ENCODE measurements at regions not wholly inside any gene's neighbourhood (a gene's known extent, or its start where the extent isn't known, plus 50 kb on each side); places are given as distances from the start of the nearest gene placed in this dataset.
A peak's percentile ranks its signal among the peaks of the same experiment; 100 is the strongest.
"Not testable (repeated sequence)": the region's sequence is repeated elsewhere in the genome, so short reads cannot be mapped to it uniquely, and the experiment has no call there.

DNA sequence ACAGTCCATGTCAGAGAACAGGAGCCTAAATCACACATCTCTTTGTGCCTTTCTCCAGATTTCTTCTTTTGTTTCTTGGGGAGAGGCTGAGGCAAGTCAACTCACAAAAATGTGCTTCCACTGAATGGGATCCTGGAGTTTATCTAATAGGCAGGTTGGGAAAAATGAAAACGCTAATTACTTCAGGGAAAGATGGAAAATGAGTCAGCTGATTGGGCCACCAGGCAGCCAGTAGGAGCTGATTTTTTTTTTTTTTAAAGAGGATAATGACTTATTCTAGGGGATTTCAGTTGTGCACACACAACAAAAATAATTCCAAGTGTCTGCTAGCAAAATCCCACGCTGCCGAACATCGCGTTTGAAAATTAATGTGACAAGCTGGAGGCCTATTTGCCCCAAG, 412.8 kb upstream of the ZMIZ1 start:
- DNase-seq (ENCODE audit: extremely low spot score, insufficient read length, low read depth) (no peak), FAIRE-seq (no peak)

DNA sequence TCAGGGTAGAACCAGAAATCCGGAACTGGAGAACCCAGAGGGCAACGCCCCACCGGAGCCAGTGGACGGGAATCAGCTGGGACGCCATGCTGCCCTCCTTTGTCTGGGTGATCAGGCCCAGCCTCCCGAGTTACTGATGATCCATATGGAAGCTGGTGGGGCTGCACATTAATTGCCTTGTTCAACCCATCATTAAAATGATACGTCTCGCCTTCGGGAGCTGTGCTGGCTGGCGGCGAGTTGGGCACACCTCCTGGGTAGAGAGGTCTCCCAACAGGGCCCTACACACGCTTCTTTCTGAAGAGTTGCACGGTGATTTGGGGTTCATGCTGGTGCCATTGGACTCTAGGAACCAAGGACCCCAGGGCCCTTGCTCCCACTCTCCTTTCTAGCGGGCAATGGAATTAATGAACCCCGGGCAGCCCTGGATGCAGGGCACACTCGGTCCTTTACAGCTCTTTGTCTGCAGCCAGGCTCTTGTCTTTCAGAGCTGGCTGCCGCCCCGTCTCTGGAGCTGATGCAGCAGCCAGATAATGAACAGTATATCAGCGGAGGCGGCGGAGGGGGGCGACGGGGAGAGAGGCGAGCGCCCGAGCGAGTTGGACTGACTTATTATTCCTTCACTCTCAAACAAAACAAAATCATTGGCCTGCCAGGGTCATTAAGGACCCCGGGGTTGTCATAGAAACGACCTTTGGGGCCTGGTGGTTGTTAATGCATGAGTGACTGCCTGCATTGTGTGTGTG, 412.2 kb upstream of the ZMIZ1 start:
- DNase-seq (ENCODE audit: extremely low spot score, insufficient read length, low read depth) (no peak), FAIRE-seq (no peak)

DNA sequence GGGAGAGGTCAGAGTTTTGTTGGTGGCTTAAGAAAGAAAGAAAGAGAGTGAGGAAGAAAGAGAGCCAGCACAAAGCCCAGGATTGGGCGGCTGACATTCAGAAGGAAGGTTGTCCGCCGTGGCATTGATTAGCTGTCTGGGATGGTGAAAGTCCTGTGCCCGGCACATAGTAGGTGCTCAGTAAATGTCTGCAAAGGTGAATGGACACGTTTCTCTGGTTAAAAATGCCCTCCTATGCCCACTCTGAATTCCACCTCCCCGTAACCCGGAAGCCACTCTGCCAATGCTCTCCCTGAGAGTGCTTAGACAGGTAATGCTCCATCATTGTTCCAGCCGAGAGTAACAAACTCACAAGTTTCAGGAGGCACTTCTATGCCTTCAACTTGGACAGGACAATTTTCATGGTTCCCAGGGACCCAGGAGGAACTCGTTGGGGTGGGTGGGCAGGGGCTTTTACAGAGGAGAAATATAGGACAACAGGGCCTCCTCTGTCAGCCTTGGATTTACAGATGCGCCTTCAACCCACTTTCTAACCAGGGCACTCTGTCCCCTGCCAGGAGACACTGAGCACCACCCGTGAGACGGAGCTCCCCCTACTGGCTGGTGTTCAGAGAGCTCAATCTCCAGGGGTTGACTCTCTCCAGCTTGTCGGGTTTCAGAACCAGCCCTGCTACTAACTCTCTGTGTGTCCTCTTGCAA, 411.5 kb upstream of the ZMIZ1 start:
- FAIRE-seq (peak; percentile 65), DNase-seq (ENCODE audit: extremely low spot score, insufficient read length, low read depth) (no peak)

DNA sequence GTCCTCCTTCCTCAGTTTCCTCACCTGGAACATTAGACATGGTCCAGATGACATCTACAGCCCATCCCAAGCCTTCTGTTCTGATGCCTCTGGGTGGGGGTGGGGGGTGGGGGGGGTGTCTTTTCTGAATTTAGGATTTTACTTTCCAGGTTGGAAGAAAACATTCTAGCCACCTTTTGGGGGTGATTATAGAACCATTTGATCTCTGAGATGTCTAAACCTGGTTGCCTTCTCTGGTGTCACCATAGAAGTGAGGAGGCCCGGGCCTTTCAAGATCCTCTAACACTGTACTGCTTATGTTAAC, 411.0 kb upstream of the ZMIZ1 start:
- DNase-seq (ENCODE audit: extremely low spot score, insufficient read length, low read depth) (no peak), FAIRE-seq (no peak)

DNA sequence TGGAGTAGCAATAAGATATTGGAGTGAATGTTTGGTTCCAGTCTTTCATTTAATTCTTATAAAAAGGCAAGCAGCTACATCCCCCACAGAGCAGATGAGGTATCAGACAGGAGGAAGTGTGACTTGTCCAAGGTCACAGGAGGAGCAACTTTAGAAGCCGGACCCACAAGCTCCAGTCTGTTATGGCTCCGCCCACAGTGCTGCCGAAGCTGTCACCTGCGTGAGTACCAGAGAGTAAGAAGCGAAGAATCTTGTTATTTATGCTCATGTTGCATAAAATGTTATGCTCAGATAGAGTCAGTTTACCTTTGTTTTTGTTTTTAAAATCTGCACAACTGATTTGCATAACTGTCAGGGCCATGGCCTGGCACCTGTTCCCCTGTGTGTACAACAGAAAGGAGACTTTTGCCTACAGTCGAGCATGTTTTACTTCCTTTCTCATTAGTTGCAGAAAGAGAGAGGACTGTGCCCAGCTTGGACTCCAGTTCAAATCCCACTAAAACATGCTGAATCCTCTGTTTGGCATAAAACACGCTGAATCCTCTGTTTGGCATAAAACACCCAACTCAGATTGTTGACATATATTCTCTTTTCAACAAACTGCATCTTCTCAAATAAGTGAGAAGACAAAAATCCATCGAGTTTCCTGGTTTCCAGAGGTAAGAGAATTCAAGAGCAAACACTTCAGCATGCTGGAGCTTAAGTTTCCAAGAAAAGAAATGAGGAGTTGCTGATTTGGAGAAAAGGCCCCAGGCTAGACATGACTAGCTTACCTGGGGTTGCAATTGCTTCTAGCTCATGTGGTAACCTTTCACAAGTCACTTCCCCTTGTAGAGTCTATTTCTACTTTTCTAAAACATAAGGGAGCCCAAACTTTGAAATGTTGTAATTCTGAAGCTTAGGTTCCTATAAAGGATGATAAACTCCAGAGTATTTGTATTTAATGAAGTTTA, 409.8 kb upstream of the ZMIZ1 start:
- FAIRE-seq (peak; percentile 39), DNase-seq (ENCODE audit: extremely low spot score, insufficient read length, low read depth) (no peak)

DNA sequence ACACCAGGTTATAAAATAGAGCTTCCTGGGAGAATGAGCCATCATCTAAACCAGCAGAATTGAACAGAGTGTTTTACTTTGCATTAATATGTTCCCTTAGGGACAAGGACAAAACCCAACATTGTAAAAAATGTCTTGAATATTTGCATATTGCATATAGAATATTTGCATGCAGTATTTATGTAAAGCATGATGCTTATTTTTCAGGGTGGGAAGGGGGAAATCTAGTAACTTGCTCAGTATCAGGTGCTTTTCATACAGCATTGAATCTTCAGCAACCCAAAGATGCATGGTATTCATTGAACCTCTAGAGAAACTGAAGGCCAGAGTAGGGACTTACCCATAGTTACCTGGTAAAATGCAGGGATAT, 409.2 kb upstream of the ZMIZ1 start:
- no peak for FAIRE-seq
- no peak for DNase-seq (ENCODE audit: extremely low spot score, insufficient read length, low read depth)

DNA sequence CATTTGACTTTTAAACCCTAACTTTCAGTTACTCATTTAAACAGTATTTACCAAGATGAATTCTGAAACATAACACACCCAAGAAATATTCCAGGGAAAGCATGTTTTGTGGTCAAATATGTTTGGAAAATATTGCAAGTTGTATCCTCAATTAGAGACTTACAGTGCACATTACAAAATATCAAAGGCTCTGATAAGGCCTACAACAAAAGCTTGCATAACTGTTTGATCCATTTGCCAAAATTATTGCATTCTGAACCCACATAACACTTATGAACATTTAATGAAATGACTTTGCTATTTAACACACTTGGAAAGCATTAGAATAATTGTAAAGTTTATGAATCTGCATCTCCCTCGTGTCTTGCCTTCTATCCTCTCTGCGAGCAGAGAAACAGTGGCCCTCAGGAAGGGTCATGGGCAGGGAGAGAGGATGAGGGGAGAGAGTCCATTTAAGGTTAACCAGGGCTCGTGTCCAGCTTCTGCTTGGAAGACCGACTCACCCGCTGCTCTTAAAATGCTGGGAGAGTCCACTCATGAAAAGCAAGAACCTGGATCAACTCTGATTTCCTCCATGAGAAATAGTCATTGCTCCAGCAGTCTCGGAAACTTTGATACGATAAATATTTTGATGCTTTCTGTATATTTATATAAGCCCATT, 408.2 kb upstream of the ZMIZ1 start:
- no peak for DNase-seq (ENCODE audit: extremely low spot score, insufficient read length, low read depth)
- FAIRE-seq, result no peak

DNA sequence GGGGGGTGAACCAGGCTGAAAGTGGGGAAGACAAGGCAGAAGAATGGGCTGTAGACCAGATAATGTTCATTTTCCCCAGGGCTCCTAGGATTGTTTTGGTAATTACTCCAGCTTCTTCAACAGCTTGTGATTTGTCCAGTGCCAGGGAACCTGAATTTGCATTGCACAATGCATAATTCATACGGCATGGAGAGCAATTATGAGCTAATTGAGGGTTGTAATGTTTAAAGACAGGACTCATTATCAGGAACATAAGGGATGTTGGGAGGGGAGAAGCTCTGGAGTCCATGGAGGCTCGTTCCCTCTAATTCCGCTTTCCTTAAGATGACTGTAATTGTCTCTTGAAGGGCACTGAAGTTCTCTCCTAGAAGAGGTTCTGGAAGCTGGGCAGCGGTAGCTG, 405.0 kb upstream of the ZMIZ1 start:
- DNase-seq (ENCODE audit: extremely low spot score, insufficient read length, low read depth) (no peak), FAIRE-seq (no peak)

DNA sequence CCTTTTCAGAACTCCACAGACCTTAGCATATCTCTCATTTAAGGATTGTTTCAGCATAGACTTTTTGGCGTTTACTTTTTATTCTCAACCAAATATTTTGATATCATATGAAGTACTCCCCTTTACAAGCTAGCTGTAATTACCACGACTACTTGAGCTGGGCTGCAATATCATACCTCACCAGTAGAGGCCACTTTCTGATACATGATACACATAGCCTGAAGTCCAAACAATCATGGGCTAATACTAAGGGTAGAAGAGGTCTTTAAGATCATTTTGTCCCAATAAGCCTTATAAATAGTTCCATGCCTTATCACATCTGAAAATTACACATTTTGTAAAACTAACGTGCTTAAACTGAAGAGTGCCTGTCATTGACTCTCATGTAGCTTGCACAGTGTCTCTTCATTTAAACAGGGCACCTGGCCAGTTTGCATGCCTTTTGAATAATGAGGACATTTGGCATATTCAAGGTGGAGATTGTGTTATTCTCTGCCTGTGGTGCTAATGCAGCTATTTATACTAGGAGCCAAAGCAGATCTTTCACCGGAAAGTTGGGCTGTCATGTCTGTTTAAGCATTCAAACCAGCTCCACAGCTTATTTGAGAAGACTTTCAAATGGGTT, 403.7 kb upstream of the ZMIZ1 start:
- FAIRE-seq, result no peak
- DNase-seq (ENCODE audit: extremely low spot score, insufficient read length, low read depth), result no peak

DNA sequence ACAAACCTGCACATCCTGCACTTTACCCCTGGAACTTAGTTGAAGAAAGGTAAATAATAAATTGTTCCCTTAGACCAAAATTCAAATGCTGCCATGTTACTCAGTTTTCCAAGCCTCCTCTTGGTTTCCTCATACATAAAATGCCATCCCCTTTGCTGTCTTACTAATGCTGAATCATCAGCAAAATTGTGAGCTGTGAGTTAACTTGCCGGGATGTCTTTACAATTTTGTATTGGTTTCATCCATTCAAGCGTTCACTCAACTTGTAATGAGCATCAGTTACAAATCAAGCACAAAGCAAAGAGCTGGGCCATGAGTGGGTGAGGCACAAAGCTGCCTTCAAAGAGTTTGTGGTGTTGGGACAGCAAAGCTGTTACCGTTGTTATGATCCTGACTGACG, 395.8 kb upstream of the ZMIZ1 start:
- FAIRE-seq, result no peak
- no peak for DNase-seq (ENCODE audit: extremely low spot score, insufficient read length, low read depth)

DNA sequence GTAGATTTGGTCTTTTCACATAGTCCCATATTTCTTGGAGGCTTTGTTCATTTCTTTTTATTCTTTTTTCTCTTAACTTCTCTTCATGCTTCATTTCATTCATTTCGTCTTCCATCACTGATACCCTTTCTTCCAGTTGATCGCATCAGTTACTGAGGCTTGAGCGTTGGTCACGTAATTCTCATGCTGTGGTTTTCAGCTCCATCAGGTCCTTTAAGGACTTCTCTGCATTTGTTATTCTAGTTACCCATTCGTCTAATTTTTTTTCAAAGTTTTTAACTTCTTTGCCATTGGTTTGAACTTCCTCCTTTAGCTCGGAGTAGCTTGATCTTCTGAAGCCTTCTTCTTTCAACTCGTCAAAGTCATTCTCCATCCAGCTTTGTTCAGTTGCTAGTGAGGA, 387.6 kb upstream of the ZMIZ1 start:
- not testable (repeated sequence) for FAIRE-seq; DNase-seq (ENCODE audit: extremely low spot score, insufficient read length, low read depth)

DNA sequence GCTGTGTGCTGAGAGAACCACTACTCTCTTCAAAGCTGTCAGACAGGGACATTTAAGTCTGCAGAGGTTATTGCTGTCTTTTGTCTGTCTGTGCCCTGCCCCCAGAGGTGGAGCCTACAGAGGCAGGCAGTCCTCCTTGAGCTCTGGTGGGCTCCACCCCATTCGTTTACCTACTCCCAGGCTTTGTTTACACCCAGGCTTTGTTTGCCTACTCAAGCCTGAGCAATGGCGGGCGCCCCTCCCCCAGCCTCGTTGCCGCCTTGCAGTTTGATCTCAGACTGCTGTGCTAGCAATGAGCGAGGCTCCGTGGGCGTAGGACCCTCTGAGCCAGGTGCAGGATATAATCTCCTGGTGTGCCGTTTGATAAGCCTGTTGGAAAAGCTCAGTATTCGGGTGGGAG, 386.8 kb upstream of the ZMIZ1 start:
- DNase-seq (ENCODE audit: extremely low spot score, insufficient read length, low read depth); FAIRE-seq: not testable (repeated sequence)

DNA sequence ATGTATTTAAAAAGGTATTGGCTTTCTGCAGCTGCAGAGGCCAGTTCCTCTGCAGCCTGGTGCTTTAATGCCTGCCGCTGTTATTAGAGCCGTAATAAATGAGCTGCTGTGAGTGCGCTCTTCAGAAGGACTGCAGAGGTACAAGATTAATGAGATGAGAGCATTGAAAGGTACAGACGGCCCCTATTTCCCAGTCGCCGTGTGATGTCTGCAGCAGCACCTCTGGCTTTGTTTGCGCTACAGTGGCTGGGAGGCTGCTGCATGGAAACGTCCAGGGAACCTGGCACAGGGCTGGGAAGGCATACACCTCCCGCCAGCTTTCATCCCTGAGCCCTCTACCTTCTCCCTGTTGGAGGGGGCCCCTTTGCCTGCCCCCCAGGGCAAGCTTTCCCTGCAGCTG, 383.8 kb upstream of the ZMIZ1 start:
- FAIRE-seq, result no peak

DNA sequence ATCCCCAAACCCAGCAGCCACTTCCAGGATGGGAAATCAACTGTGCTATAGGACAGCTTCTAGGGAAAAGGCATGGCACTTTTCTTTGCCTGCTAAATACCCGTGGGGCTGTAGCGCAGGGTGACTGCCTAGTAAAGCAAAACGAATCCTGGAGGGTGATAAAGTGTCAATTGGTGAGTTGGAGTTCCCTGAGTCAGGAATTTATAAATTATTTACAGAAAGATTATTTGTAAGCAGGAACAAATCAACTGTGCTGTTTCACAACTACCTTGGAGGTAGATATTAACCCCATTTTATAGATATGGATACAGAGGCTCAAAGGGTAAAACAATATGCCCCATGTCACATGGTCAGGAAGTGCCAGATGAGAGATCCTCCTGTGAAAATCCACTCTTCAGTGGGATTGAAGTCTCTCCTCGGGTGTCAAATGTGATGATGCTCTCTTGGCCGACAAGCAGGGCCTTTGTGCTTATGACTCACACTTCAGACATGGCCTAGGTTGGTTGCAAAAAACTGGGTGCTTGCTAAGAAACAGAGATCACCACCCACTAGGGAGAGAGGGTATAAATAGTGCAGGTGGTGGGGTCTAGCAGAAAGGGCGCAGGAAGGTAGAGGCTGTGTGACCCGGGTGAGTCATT, 383.2 kb upstream of the ZMIZ1 start:
- DNase-seq (ENCODE audit: extremely low spot score, insufficient read length, low read depth) (no peak), FAIRE-seq (no peak)

More for the DNA sequence above, 383.8 kb upstream of the ZMIZ1 start:
- DNase-seq (ENCODE audit: extremely low spot score, insufficient read length, low read depth), result no peak

DNA sequence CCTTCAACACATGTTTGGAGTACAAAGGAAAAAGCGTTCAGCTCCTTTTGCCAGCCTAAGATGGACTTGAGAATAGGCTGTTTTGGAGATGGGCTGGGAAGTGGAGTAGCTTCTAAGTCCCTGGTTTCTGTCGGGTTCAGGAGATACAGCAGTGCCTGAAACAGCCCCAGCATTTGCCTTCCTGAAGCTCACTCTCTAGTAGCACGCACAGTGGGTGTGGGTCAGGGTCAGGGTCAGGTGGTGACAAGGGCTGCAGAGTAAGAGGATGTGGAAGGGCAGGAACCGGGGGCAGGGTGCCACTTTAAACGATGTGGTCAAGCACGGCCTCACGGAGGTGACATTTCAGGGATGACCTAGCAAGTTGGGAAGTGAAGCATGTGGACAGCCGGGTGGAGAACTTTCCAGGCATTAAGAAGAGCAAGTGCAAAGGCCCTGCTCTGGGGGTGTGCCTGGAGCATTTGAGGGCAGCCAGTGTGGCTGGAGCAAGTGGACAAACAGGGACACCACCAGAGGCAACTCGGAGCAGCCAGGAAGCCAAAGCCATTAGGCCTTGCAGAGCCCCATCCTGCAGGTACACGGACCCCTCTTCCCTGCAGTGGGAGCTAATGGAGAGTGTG, 382.2 kb upstream of the ZMIZ1 start:
- DNase-seq (ENCODE audit: extremely low spot score, insufficient read length, low read depth), result no peak
- FAIRE-seq, result no peak

DNA sequence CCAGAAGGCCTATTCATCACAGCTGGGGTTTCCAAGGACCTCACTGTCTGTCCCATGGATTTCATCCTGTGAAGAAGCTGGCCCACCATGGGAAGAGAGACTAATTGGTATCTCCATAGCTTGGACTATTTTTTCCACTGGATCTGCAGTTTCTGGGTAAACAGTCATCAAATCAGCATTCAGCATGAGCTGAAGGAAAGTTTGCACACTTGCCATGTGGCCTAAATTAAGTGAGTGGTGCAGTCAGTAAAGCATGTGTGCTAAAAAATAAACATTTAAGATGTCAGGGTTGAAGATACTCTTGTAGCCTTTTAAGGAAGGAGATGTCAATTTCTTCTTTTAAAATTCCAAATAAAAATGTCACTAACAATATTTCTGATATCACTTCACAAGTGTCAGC, 381.1 kb upstream of the ZMIZ1 start:
- FAIRE-seq (no peak), DNase-seq (ENCODE audit: extremely low spot score, insufficient read length, low read depth) (no peak)

DNA sequence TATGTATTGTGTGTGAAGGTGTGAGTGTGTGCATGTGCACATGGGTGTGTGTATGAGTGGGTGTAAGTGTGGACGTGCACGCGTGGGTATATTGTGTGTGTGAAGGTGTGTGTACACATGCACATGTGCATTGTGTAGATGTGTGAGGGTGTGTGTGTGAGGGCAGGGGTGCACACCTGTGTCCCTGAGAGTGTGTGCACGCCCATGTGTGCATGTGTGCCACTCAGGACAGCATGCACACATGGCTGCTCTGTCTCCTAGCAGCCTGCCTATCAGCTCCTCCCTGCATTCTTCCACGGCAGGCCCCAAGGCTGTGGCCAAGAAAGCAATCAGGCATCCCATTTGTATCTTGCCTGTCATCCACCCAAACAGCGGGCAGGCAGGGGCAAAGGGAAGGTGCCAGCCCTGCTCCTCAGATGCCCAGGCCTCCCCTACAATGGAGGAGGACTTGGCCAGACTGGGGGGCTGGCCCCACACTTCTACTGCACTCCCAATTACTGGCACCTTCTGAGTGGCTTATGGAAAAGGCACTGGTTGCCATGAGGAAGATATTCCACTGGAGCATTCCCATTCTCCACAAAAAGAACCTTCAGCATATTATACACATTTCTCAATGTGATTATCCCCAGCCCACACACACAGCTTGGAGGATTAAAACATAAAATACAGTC, 380.4 kb upstream of the ZMIZ1 start:
- DNase-seq (ENCODE audit: extremely low spot score, insufficient read length, low read depth) (no peak), FAIRE-seq (no peak)

DNA sequence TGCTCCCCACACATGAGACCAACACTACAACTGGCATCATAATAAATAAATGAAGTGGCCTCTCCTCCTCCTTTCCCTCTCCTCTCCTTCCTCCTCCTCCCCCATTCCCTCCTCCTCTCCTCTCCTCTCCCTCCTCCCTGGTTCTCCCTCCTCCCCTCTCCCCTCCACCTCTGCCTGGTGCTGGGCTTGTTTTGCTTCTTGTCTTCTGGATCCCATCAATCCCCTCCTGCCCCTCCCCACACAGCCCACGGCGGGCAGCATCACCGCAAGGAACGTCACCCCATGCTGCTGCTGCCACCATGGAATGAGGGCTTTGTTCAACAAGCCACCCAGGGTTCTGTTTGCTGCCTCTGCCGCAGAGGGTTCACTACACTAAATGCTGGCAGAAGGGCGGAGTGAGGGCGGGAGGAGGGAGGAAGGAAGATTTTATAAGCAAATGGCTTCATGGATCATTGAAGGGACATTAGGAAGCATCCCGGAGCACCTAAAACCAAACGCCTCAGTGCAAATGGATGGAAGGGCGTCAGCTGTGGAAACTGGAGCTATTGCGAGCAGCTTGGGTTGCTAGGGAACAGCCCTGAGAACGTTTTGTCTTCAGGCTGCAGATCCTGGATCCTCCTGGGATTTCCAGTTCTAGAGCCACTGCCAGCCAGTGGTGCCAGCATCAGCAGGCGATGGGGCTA, 379.7 kb upstream of the ZMIZ1 start:
- FAIRE-seq (no peak), DNase-seq (ENCODE audit: extremely low spot score, insufficient read length, low read depth) (no peak)

Measured in GM18507 (cell line).